GM20431 (cell line): ENCODE measurements at regions not wholly inside any gene's neighbourhood (a gene's known extent, or its start where the extent isn't known, plus 50 kb on each side); places are given as distances from the start of the nearest gene placed in this dataset.

ENCODE experiments used
- in situ Hi-C: fragments of 300-500 bp; cut with MseI, MboI; formaldehyde crosslinking; loops from one replicate; pipeline ENCODE4 v1.15.0; 2020; ENCODE audit warnings: low sequenced_read_pairs; ENCODE audit not compliant: unreplicated experiment

GRCh38 chr3:124229836-124230235, 237.9 kb upstream of the ROPN1 start:
- in situ Hi-C loops, result no loop called here

GRCh38 chr3:124230432-124230831, 238.5 kb upstream of the ROPN1 start:
- in situ Hi-C loops, result no loop called here

GRCh38 chr3:124230998-124231397, 239.1 kb upstream of the ROPN1 start:
- in situ Hi-C loops, result no loop called here

- in situ Hi-C loops, result no loop called here
These were observed 242.9 kb upstream of the ROPN1 start for GRCh38 chr3:124234852-124235252.

GRCh38 chr3:124235446-124235845, 243.5 kb upstream of the ROPN1 start:
- in situ Hi-C loops, result no loop called here

GRCh38 chr3:124243177-124243859, 251.4 kb upstream of the ROPN1 start:
- in situ Hi-C loops, result no loop called here

GRCh38 chr3:124246376-124246775, 254.5 kb upstream of the ROPN1 start:
- in situ Hi-C loops, result no loop called here

GRCh38 chr3:124246949-124247348, 255.0 kb upstream of the ROPN1 start:
- in situ Hi-C loops, result no loop called here

- in situ Hi-C loops, result no loop called here
These were observed 256.6 kb upstream of the ROPN1 start for GRCh38 chr3:124248471-124249028.

- in situ Hi-C loops, result no loop called here
These were observed 257.1 kb upstream of the ROPN1 start for GRCh38 chr3:124249038-124249437.

GRCh38 chr3:124250053-124250452, 258.1 kb upstream of the ROPN1 start:
- in situ Hi-C loops, result no loop called here

- in situ Hi-C loops, result no loop called here
These were observed 264.2 kb upstream of the ROPN1 start for GRCh38 chr3:124256156-124256555.

GRCh38 chr3:124256599-124256998, 264.7 kb upstream of the ROPN1 start:
- in situ Hi-C loops, result no loop called here

GRCh38 chr3:124257336-124257864, 265.5 kb upstream of the ROPN1 start:
- in situ Hi-C loops, result no loop called here

- in situ Hi-C loops, result no loop called here
These were observed 266.2 kb upstream of the ROPN1 start for GRCh38 chr3:124258057-124258500.

GRCh38 chr3:124260206-124260915, 268.4 kb upstream of the ROPN1 start:
- in situ Hi-C loops, result no loop called here

GRCh38 chr3:124261306-124261705, 269.4 kb upstream of the ROPN1 start:
- in situ Hi-C loops, result no loop called here

GRCh38 chr3:124263168-124263567, 271.2 kb upstream of the ROPN1 start:
- in situ Hi-C loops, result no loop called here

GRCh38 chr3:124264346-124264745, 272.4 kb upstream of the ROPN1 start:
- in situ Hi-C loops, result no loop called here

- in situ Hi-C loops, result no loop called here
These were observed 274.6 kb upstream of the ROPN1 start for GRCh38 chr3:124266487-124266886.

GRCh38 chr3:124267406-124267805, 275.5 kb upstream of the ROPN1 start:
- in situ Hi-C loops, result no loop called here
